Right forelimb (tissue), 1 donor: ENCODE measurements at regions not wholly inside any gene's neighbourhood (a gene's known extent, or its start where the extent isn't known, plus 50 kb on each side); places are given as distances from the start of the nearest gene placed in this dataset.
"Not testable (repeated sequence)": the region's sequence is repeated elsewhere in the genome, so short reads cannot be mapped to it uniquely, and the experiment has no call there.

Experiments used
- DNase-seq: peaks from one replicate; pipeline ENCODE4 v3.0.0-alpha.2; 2018

GRCh38 chr14:45970621-45971020, 681.0 kb downstream of the RPL10L start:
- no peak for DNase-seq

GRCh38 chr14:45968037-45968436, 683.5 kb downstream of the RPL10L start:
- no peak for DNase-seq

- DNase-seq = no peak
Measured at GRCh38 chr14:45949479-45949878, 696.5 kb upstream of the MIS18BP1 start.

- DNase-seq = no peak
Measured at GRCh38 chr14:45947830-45948229, 694.8 kb upstream of the MIS18BP1 start.

GRCh38 chr14:45946251-45946650, 693.2 kb upstream of the MIS18BP1 start:
- no peak for DNase-seq

GRCh38 chr14:45940318-45940717, 687.3 kb upstream of the MIS18BP1 start:
- no peak for DNase-seq

- no peak for DNase-seq
Measured at GRCh38 chr14:45939572-45939971, 686.6 kb upstream of the MIS18BP1 start.

- not testable (repeated sequence) for DNase-seq
Measured at GRCh38 chr14:45919995-45920394, 667.0 kb upstream of the MIS18BP1 start.

GRCh38 chr14:45916340-45916953, 663.4 kb upstream of the MIS18BP1 start:
- DNase-seq = no peak

GRCh38 chr14:45907782-45908181, 654.8 kb upstream of the MIS18BP1 start:
- DNase-seq = no peak

- no peak for DNase-seq
Measured at GRCh38 chr14:45906257-45906656, 653.3 kb upstream of the MIS18BP1 start.

- DNase-seq = no peak
Measured at GRCh38 chr14:45905672-45906071, 652.7 kb upstream of the MIS18BP1 start.

GRCh38 chr14:45904314-45904713, 651.3 kb upstream of the MIS18BP1 start:
- DNase-seq = no peak

GRCh38 chr14:45902241-45902640, 649.2 kb upstream of the MIS18BP1 start:
- no peak for DNase-seq

- DNase-seq = no peak
Measured at GRCh38 chr14:45897439-45897838, 644.4 kb upstream of the MIS18BP1 start.

- no peak for DNase-seq
Measured at GRCh38 chr14:45893127-45893526, 640.1 kb upstream of the MIS18BP1 start.

GRCh38 chr14:45891417-45892080, 638.5 kb upstream of the MIS18BP1 start:
- no peak for DNase-seq

- not testable (repeated sequence) for DNase-seq
Measured at GRCh38 chr14:45888766-45889285, 635.8 kb upstream of the MIS18BP1 start.

GRCh38 chr14:45877981-45878380, 625.0 kb upstream of the MIS18BP1 start:
- DNase-seq = no peak

GRCh38 chr14:45868863-45869262, 615.9 kb upstream of the MIS18BP1 start:
- DNase-seq = no peak

GRCh38 chr14:45868377-45868776, 615.4 kb upstream of the MIS18BP1 start:
- DNase-seq = no peak

GRCh38 chr14:45867046-45867894, 614.3 kb upstream of the MIS18BP1 start:
- no peak for DNase-seq

GRCh38 chr14:45838597-45838996, 585.6 kb upstream of the MIS18BP1 start:
- DNase-seq = no peak

- no peak for DNase-seq
Measured at GRCh38 chr14:45819107-45819506, 566.1 kb upstream of the MIS18BP1 start.
